ENCODE measurements at regions not wholly inside any gene's neighbourhood (a gene's known extent, or its start where the extent isn't known, plus 50 kb on each side); places are given as distances from the start of the nearest gene placed in this dataset.
A peak's percentile ranks its signal among the peaks of the same experiment; 100 is the strongest.

GRCh38 chr9:118034701-118035100, 330.5 kb downstream of the TLR4 start:
- no peak overlapping the region for H3K4me3 Mint-ChIP-seq
- no peak overlapping the region for H3K27ac Mint-ChIP-seq
- ATAC-seq (ENCODE audit: low read depth in 2 of 2) (no peak), DNase-seq (no peak)
- no peaks in the 10 kb centered on the region for H3K36me3 Mint-ChIP-seq
- H3K4me1 Mint-ChIP-seq = no peaks in the 10 kb centered on the region
- peaks cover 0 to 4% (median 2%) of the 10 kb centered on the region in 7 donors for H3K9me3 Mint-ChIP-seq
- peaks cover 11 to 16% (median 14%) of the 10 kb centered on the region in 3 donors for H3K27me3 Mint-ChIP-seq

- Mint-ChIP-seq H3K27me3 (peaks cover 6 to 16% (median 6%) of the 10 kb centered on the region in 3 donors), H3K4me1 (no peaks in the 10 kb centered on the region), H3K36me3 (no peaks in the 10 kb centered on the region), H3K4me3 (no peak overlapping the region), H3K9me3 (peaks cover 0 to 3% (median 0%) of the 10 kb centered on the region in 7 donors), H3K27ac (no peak overlapping the region)
- no peak for ATAC-seq (ENCODE audit: low read depth in 2 of 2)
- DNase-seq = no peak
Measured at GRCh38 chr9:118038713-118039112, 334.5 kb downstream of the TLR4 start.

GRCh38 chr9:118058227-118058626, 354.0 kb downstream of the TLR4 start:
- H3K4me1 Mint-ChIP-seq = no peaks in the 10 kb centered on the region
- DNase-seq (no peak), ATAC-seq (ENCODE audit: low read depth in 2 of 2) (no peak)
- H3K27me3 Mint-ChIP-seq = peaks cover 0 to 8% (median 6%) of the 10 kb centered on the region in 3 donors
- H3K9me3 Mint-ChIP-seq = peaks cover 0 to 5% (median 0%) of the 10 kb centered on the region in 7 donors
- H3K27ac Mint-ChIP-seq = peak overlapping the region in 1 of 6 donors; percentile 11
- H3K36me3 Mint-ChIP-seq = no peaks in the 10 kb centered on the region
- no peak overlapping the region for H3K4me3 Mint-ChIP-seq

GRCh38 chr9:118059484-118060278, 355.5 kb downstream of the TLR4 start:
- H3K4me3 Mint-ChIP-seq = no peak overlapping the region
- peaks cover 0 to 3% (median 0%) of the 10 kb centered on the region in 7 donors for H3K9me3 Mint-ChIP-seq
- no peaks in the 10 kb centered on the region for H3K36me3 Mint-ChIP-seq
- DNase-seq (no peak), ATAC-seq (ENCODE audit: low read depth in 2 of 2) (no peak)
- no peaks in the 10 kb centered on the region for H3K4me1 Mint-ChIP-seq
- peaks cover 0 to 8% (median 6%) of the 10 kb centered on the region in 3 donors for H3K27me3 Mint-ChIP-seq
- H3K27ac Mint-ChIP-seq = no peak overlapping the region

- ATAC-seq (ENCODE audit: low read depth in 2 of 2) (no peak), DNase-seq (no peak)
- H3K4me3 Mint-ChIP-seq = no peak overlapping the region
- H3K36me3 Mint-ChIP-seq = no peaks in the 10 kb centered on the region
- H3K4me1 Mint-ChIP-seq = no peaks in the 10 kb centered on the region
- no peak overlapping the region for H3K27ac Mint-ChIP-seq
- peaks cover 0 to 4% (median 0%) of the 10 kb centered on the region in 7 donors for H3K9me3 Mint-ChIP-seq
- peaks cover 0 to 5% (median 0%) of the 10 kb centered on the region in 3 donors for H3K27me3 Mint-ChIP-seq
Measured at GRCh38 chr9:118083161-118083560, 379.0 kb downstream of the TLR4 start.

- Mint-ChIP-seq H3K27ac (peak overlapping the region in 1 of 6 donors; percentile 1), H3K9me3 (peaks cover 0 to 2% (median 0%) of the 10 kb centered on the region in 7 donors), H3K4me1 (no peaks in the 10 kb centered on the region), H3K27me3 (peaks cover 0 to 5% (median 0%) of the 10 kb centered on the region in 3 donors), H3K36me3 (no peaks in the 10 kb centered on the region), H3K4me3 (no peak overlapping the region)
- no peak for ATAC-seq (ENCODE audit: low read depth in 2 of 2)
- DNase-seq = no peak
Measured at GRCh38 chr9:118088090-118088489, 383.9 kb downstream of the TLR4 start.

- H3K27me3 Mint-ChIP-seq = peaks cover 0 to 9% (median 0%) of the 10 kb centered on the region in 3 donors
- H3K36me3 Mint-ChIP-seq = no peaks in the 10 kb centered on the region
- H3K27ac Mint-ChIP-seq = no peak overlapping the region
- H3K4me3 Mint-ChIP-seq = no peak overlapping the region
- no peaks in the 10 kb centered on the region for H3K4me1 Mint-ChIP-seq
- DNase-seq (no peak), ATAC-seq (ENCODE audit: low read depth in 2 of 2) (no peak)
- no peaks in the 10 kb centered on the region for H3K9me3 Mint-ChIP-seq
Measured at GRCh38 chr9:118091226-118091625, 387.0 kb downstream of the TLR4 start.

- no peak overlapping the region for H3K4me3 Mint-ChIP-seq
- ATAC-seq (ENCODE audit: low read depth in 2 of 2) = no peak
Measured at GRCh38 chr9:118091711-118092500, 387.7 kb downstream of the TLR4 start.

GRCh38 chr9:118094387-118094786, 390.2 kb downstream of the TLR4 start:
- no peak overlapping the region for H3K27ac Mint-ChIP-seq
- no peak for ATAC-seq (ENCODE audit: low read depth in 2 of 2)
- DNase-seq = no peak
- no peaks in the 10 kb centered on the region for H3K4me1 Mint-ChIP-seq
- peaks cover 0 to 4% (median 0%) of the 10 kb centered on the region in 3 donors for H3K27me3 Mint-ChIP-seq
- H3K36me3 Mint-ChIP-seq = no peaks in the 10 kb centered on the region
- H3K9me3 Mint-ChIP-seq = no peaks in the 10 kb centered on the region
- no peak overlapping the region for H3K4me3 Mint-ChIP-seq

More at GRCh38 chr9:118091711-118092500, 387.7 kb downstream of the TLR4 start:
- no peak for DNase-seq
- Mint-ChIP-seq H3K27ac (no peak overlapping the region), H3K36me3 (no peaks in the 10 kb centered on the region), H3K4me1 (no peaks in the 10 kb centered on the region), H3K27me3 (peaks cover 0 to 9% (median 0%) of the 10 kb centered on the region in 3 donors), H3K9me3 (no peaks in the 10 kb centered on the region)

GRCh38 chr9:118100529-118101419, 396.6 kb downstream of the TLR4 start:
- DNase-seq = no peak
- Mint-ChIP-seq H3K4me3 (no peak overlapping the region), H3K4me1 (no peaks in the 10 kb centered on the region), H3K36me3 (no peaks in the 10 kb centered on the region), H3K9me3 (peaks cover 0 to 3% (median 0%) of the 10 kb centered on the region in 7 donors), H3K27ac (no peak overlapping the region), H3K27me3 (no peaks in the 10 kb centered on the region)
- ATAC-seq (ENCODE audit: low read depth in 2 of 2) = no peak

GRCh38 chr9:118104363-118104762, 400.2 kb downstream of the TLR4 start:
- Mint-ChIP-seq H3K36me3 (no peaks in the 10 kb centered on the region), H3K27ac (no peak overlapping the region), H3K9me3 (peaks cover 0 to 3% (median 0%) of the 10 kb centered on the region in 7 donors), H3K27me3 (peaks cover 0 to 9% (median 0%) of the 10 kb centered on the region in 3 donors), H3K4me1 (no peaks in the 10 kb centered on the region), H3K4me3 (no peak overlapping the region)
- no peak for DNase-seq
- ATAC-seq (ENCODE audit: low read depth in 2 of 2) = no peak

GRCh38 chr9:118108971-118109370, 404.8 kb downstream of the TLR4 start:
- Mint-ChIP-seq H3K27ac (no peak overlapping the region), H3K27me3 (peaks cover 0 to 16% (median 0%) of the 10 kb centered on the region in 3 donors), H3K4me1 (no peaks in the 10 kb centered on the region), H3K36me3 (no peaks in the 10 kb centered on the region), H3K4me3 (no peak overlapping the region), H3K9me3 (peaks cover 0 to 3% (median 0%) of the 10 kb centered on the region in 7 donors)
- DNase-seq (no peak), ATAC-seq (ENCODE audit: low read depth in 2 of 2) (no peak)

GRCh38 chr9:118109542-118109941, 405.3 kb downstream of the TLR4 start:
- peaks cover 0 to 16% (median 0%) of the 10 kb centered on the region in 3 donors for H3K27me3 Mint-ChIP-seq
- H3K36me3 Mint-ChIP-seq = no peaks in the 10 kb centered on the region
- ATAC-seq (ENCODE audit: low read depth in 2 of 2) (no peak), DNase-seq (no peak)
- H3K4me3 Mint-ChIP-seq = no peak overlapping the region
- peaks cover 0 to 3% (median 0%) of the 10 kb centered on the region in 7 donors for H3K9me3 Mint-ChIP-seq
- H3K27ac Mint-ChIP-seq = no peak overlapping the region
- no peaks in the 10 kb centered on the region for H3K4me1 Mint-ChIP-seq
